Lower lobe of right lung (tissue), 2 donors: ENCODE measurements at regions not wholly inside any gene's neighbourhood (a gene's known extent, or its start where the extent isn't known, plus 50 kb on each side); places are given as distances from the start of the nearest gene placed in this dataset.

Source experiments
- ATAC-seq, 2 donors: fragments of 200-7000 bp; cut with Tn5 transposase; one replicate each; pipeline ENCODE4 v1.9.1; 2020 to 2022; ENCODE audit warnings: mild to moderate bottlenecking in 2 of 2, moderate library complexity in 2 of 2
- DNase-seq: peaks from one replicate; pipeline ENCODE4 v3.0.0-alpha.2; 2020
- H3K27ac ChIP-seq: fragments of 200-600 bp; one replicate; pipeline ENCODE4 v1.8.0; 2022
- H3K27me3 ChIP-seq: fragments of 200-600 bp; one replicate; pipeline ENCODE4 v1.8.0; 2022; ENCODE audit warnings: low read depth
- H3K36me3 ChIP-seq: fragments of 200-600 bp; one replicate; pipeline ENCODE4 v1.8.0; 2022; ENCODE audit warnings: mild to moderate bottlenecking
- H3K4me1 ChIP-seq: fragments of 200-600 bp; one replicate; pipeline ENCODE4 v1.8.0; 2022
- H3K4me3 ChIP-seq: fragments of 200-600 bp; one replicate; pipeline ENCODE4 v1.8.0; 2022; ENCODE audit warnings: mild to moderate bottlenecking
- H3K9me3 ChIP-seq: fragments of 200-600 bp; one replicate; pipeline ENCODE4 v1.8.0; 2022
- CTCF ChIP-seq: fragments of 200-600 bp; IDR thresholded peaks from one replicate; pipeline ENCODE4 v1.8.0; 2022; ENCODE audit warnings: antibody characterized with exemption, mild to moderate bottlenecking
- intact Hi-C: fragments of 100-400 bp; cut with DNase I; formaldehyde crosslinking; loops from one replicate; pipeline ENCODE4 v1.11.0; 2022
- donor health status: DM: no; HTN: yes; CAD: no; lungs with severe emphysema.

- DNase-seq: no peak
- intact Hi-C loops: no loop called here
- no peak overlapping the region for H3K27ac ChIP-seq
- no peaks in the 10 kb centered on the region for H3K27me3 ChIP-seq
- ATAC-seq: no peak
- H3K4me3 ChIP-seq: no peak overlapping the region
- H3K9me3 ChIP-seq: no peaks in the 10 kb centered on the region
- no peaks in the 10 kb centered on the region for H3K36me3 ChIP-seq
- H3K4me1 ChIP-seq: no peaks in the 10 kb centered on the region
- TF ChIP-seq CTCF: no peak
Measured at GRCh38 chr4:185909972-185910371, 98.0 kb upstream of the SORBS2 start.

- intact Hi-C loops: no loop called here
- Histone ChIP-seq H3K27me3 (no peaks in the 10 kb centered on the region), H3K9me3 (no peaks in the 10 kb centered on the region), H3K27ac (no peak overlapping the region), H3K4me1 (no peaks in the 10 kb centered on the region), H3K4me3 (no peak overlapping the region), H3K36me3 (no peaks in the 10 kb centered on the region)
- no peak for ATAC-seq
- TF ChIP-seq CTCF: no peak
- no peak for DNase-seq
Measured at GRCh38 chr4:185911556-185912064, 99.6 kb upstream of the SORBS2 start.

DNA sequence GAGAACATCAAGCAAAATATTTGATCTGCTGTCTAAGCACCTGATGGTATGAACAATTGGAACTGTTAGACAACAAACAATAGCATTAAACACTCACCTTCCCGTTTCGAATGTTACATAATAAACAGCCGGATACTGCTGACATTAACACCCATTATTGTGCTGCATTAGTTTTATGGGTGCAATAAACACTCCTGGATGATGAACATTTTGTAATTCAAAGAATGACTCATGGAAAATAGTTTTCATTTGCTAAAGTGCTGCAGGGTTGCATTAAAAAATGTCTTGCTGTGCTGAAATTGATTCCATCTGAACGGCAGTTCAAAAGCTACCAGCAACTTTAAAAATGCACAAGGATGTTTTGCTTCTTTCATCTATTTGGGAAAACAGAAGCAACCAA is 100.8 kb upstream of the SORBS2 start:
- H3K4me3 ChIP-seq: no peak overlapping the region
- no peaks in the 10 kb centered on the region for H3K36me3 ChIP-seq
- TF ChIP-seq CTCF: no peak
- DNase-seq: no peak
- intact Hi-C loops: no loop called here
- no peaks in the 10 kb centered on the region for H3K27me3 ChIP-seq
- no peak overlapping the region for H3K27ac ChIP-seq
- H3K9me3 ChIP-seq: no peaks in the 10 kb centered on the region
- no peak for ATAC-seq
- no peaks in the 10 kb centered on the region for H3K4me1 ChIP-seq

DNA sequence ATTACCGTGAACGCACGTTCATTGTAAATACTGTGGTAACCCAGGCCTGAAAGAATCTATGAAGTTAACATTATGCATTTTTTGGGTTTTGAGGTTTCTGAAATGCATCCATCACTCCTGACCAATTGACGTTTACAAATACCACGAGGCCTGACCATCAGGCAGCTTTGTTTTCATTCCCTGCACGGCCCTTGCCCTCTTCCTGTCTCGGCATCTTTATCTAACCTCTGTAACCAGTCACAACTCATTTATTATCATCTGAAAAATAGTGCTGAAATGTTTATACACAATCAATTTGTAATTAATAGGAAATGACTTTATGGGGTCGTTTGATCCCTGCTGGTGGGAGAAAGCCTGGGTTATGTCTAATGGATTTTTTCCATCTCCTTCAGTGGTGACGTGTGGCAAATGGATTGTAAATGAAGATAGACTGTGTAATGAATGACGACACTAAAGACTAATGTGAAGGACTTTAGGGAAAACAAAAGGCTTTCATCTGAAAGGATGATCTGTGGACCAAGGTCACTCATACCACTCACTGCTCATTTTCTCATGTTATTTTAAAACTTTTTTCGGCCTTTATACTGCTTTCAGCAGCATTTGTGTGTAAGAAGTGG is 102.7 kb upstream of the SORBS2 start:
- no peaks in the 10 kb centered on the region for H3K4me1 ChIP-seq
- ATAC-seq: no peak
- no peak for TF ChIP-seq CTCF
- no peaks in the 10 kb centered on the region for H3K27me3 ChIP-seq
- H3K4me3 ChIP-seq: no peak overlapping the region
- no peak for DNase-seq
- intact Hi-C loops: no loop called here
- no peaks in the 10 kb centered on the region for H3K9me3 ChIP-seq
- no peaks in the 10 kb centered on the region for H3K36me3 ChIP-seq
- no peak overlapping the region for H3K27ac ChIP-seq

DNA sequence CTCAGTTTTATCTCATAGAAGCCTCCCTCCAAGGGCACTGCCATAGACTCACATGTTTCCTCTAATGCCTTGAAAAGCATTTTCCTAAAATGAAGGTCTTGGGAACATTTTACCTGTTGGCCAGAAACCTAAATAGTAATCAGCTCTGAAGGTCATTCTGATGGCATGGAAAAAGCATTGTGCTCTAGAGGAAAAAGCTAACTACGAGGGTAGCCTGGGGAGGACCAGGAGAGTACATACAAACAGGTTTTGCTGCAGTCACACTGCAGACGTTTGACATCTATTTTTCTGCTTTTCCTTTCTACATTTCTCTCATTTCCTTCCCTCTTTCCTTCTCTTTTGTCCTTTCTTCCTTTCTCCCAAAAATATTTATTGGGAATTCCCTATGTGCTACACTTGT is 103.3 kb upstream of the SORBS2 start:
- DNase-seq (no peak), ATAC-seq (no peak)
- no peak overlapping the region for H3K4me3 ChIP-seq
- no peaks in the 10 kb centered on the region for H3K36me3 ChIP-seq
- no peaks in the 10 kb centered on the region for H3K4me1 ChIP-seq
- no peaks in the 10 kb centered on the region for H3K9me3 ChIP-seq
- no peaks in the 10 kb centered on the region for H3K27me3 ChIP-seq
- intact Hi-C loops: no loop called here
- no peak for TF ChIP-seq CTCF
- no peak overlapping the region for H3K27ac ChIP-seq

GRCh38 chr4:185915817-185916216 is 103.8 kb upstream of the SORBS2 start:
- DNase-seq (no peak), ATAC-seq (no peak)
- Histone ChIP-seq H3K4me3 (no peak overlapping the region), H3K27ac (no peak overlapping the region), H3K4me1 (no peaks in the 10 kb centered on the region), H3K9me3 (no peaks in the 10 kb centered on the region), H3K36me3 (no peaks in the 10 kb centered on the region), H3K27me3 (no peaks in the 10 kb centered on the region)
- intact Hi-C loops: no loop called here
- no peak for TF ChIP-seq CTCF
